Brain microvascular endothelial cell (primary cell): ENCODE measurements at regions not wholly inside any gene's neighbourhood (a gene's known extent, or its start where the extent isn't known, plus 50 kb on each side); places are given as distances from the start of the nearest gene placed in this dataset.

Experiments used
- DNase-seq: peaks from one replicate; pipeline ENCODE4 v3.0.0-alpha.2; 2020
- H3K27ac ChIP-seq: fragments of 250-450 bp; sonication (Bioruptor Pico); 2 replicates; pipeline ENCODE4 v1.5.1; 2020; ENCODE audit warnings: mild to moderate bottlenecking, moderate library complexity
- H3K27me3 ChIP-seq: fragments of 250-450 bp; sonication (Bioruptor Pico); replicated peaks from 2 replicates; pipeline ENCODE4 v1.5.1; 2020; ENCODE audit warnings: mild to moderate bottlenecking
- H3K36me3 ChIP-seq: fragments of 250-450 bp; sonication (Bioruptor Pico); replicated peaks from 2 replicates; pipeline ENCODE4 v1.5.1; 2020; ENCODE audit warnings: mild to moderate bottlenecking
- H3K4me3 ChIP-seq: 2 replicates; pipeline ENCODE4 v1.5.1; 2011; ENCODE audit warnings: low read depth, mild to moderate bottlenecking, control low read depth, low read length, moderate library complexity
- CTCF ChIP-seq: IDR thresholded peaks from 2 replicates; pipeline ENCODE4 v1.5.1; 2011; ENCODE audit warnings: low read depth, mild to moderate bottlenecking, moderate library complexity, low read length, control low read depth, inconsistent platforms; ENCODE audit errors: missing control alignments
- in situ Hi-C: cut with HindIII; loops from 2 replicates; pipeline ENCODE4 v1.10.0; 2017; ENCODE audit warnings: low sequenced_read_pairs, low pct_ligation_motif_present

DNA sequence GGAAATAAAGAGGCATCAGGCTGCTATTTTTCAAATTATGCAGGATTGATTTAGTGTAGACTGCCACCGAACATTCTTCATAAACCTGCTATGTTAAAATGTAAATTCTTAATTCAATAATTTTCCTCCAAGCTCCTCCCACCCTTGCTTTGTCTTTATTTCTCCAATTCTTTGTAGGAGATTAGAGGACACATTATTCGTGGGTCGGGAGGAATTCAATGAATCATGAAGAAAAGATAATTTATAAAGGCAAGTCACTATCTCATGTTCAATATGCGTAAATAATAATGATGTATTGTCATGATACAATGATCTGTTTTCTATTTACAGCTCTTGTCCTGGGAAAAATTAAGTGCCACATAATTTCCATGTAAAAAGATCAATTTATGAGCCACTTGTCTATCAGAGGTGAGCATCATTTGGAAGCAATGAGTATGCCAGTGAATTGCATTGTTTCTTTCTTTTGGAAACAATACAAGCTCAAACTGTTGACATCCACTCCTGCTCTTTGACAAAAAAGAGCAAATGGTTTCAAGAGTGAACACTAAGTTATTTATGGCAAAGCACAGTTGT lies 148.0 kb upstream of the MITF start:
- H3K27ac ChIP-seq, result no peak overlapping the region
- no peak for DNase-seq
- in situ Hi-C loops, result no loop called here
- H3K36me3 ChIP-seq, result no peaks in the 10 kb centered on the region
- no peaks in the 10 kb centered on the region for H3K27me3 ChIP-seq
- no peak for TF ChIP-seq CTCF
- no peak overlapping the region for H3K4me3 ChIP-seq

DNA sequence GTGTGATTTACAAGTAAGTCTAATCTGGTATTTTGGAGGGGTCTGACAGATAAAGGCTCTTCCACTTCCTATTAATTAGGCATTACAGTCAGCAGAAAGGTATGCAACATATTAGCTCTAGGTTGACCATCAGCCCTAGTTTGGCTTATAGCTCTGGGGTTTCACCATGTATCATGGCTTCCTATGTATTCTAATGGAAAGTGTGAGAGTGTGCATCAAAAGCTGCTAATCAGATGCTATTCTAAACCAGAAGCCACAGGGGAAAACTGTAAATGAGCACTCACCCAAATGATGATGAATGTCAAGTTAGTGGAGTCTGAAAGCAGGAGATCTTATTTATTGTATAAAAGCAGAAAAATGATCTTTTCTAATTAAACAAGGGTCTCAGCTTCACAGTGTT lies 149.2 kb upstream of the MITF start:
- DNase-seq, result no peak
- Histone ChIP-seq H3K27me3 (no peaks in the 10 kb centered on the region), H3K4me3 (no peak overlapping the region), H3K27ac (no peak overlapping the region), H3K36me3 (no peaks in the 10 kb centered on the region)
- in situ Hi-C loops, result no loop called here
- no peak for TF ChIP-seq CTCF

DNA sequence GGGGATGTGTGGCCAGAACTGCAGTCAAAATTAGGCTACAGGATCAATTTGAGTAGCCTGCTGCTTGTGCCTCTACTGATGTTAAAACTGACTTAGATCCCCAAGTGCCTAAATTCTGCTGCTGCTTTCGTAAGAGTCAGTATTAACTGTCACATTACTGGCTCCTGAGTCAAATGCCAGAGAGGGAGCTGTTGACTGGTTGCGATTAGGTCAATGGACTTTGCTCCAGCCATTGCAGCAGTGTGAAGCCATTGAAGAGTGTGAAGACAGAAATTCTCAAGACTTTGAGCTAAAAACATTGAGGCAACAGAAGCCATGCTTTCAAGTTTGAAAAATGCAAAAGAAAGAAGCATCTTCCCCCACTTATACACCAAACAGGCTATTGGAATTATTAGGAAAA lies 151.1 kb upstream of the MITF start:
- no peaks in the 10 kb centered on the region for H3K27me3 ChIP-seq
- TF ChIP-seq CTCF, result no peak

GRCh38 chr3:69585472-69585871 lies 153.8 kb upstream of the MITF start:
- no peaks in the 10 kb centered on the region for H3K36me3 ChIP-seq
- H3K27ac ChIP-seq, result no peak overlapping the region
- no peaks in the 10 kb centered on the region for H3K27me3 ChIP-seq
- no peak for TF ChIP-seq CTCF
- H3K4me3 ChIP-seq, result no peak overlapping the region
- in situ Hi-C loops, result no loop called here
- no peak for DNase-seq

More for the DNA sequence above, 151.1 kb upstream of the MITF start:
- in situ Hi-C loops, result no loop called here
- Histone ChIP-seq H3K27ac (no peak overlapping the region), H3K4me3 (no peak overlapping the region), H3K36me3 (no peaks in the 10 kb centered on the region)
- DNase-seq, result no peak

DNA sequence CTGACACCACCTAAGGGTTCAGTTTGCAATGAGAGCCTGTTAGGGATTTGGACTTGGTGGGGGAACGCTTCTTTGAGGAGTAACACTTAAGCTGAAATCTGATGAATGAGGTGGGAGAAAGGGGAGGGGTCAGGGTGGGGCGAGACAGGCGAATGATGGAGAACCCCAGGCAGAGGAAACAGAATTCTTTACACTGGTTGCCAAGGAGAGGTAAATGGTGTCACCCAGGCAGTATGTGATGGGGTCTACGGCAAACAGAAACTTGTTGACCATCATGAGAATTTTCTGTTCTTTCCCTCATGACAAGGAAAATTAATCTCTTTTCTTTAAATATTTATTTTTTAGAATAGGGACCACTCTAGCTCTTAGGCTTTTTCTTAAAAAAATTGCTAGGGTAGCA lies 157.2 kb upstream of the MITF start:
- Histone ChIP-seq H3K27me3 (no peaks in the 10 kb centered on the region), H3K27ac (no peak overlapping the region), H3K36me3 (no peaks in the 10 kb centered on the region), H3K4me3 (no peak overlapping the region)
- no peak for DNase-seq
- in situ Hi-C loops, result no loop called here
- TF ChIP-seq CTCF, result no peak
